Heart right ventricle (tissue), 16 donors: ENCODE measurements at regions not wholly inside any gene's neighbourhood (a gene's known extent, or its start where the extent isn't known, plus 50 kb on each side); places are given as distances from the start of the nearest gene placed in this dataset.

Experiments
- ATAC-seq, 8 donors: fragments of 200-7000 bp; cut with Tn5 transposase; one replicate each; pipeline ENCODE4 v1.9.1; 2020; ENCODE audit warnings: mild to moderate bottlenecking in 8 of 8, moderate library complexity in 8 of 8, moderate number of reproducible peaks in 1 of 8
- DNase-seq, 2 donors: peaks; one replicate each; pipeline ENCODE4 v3.0.0-alpha.2; 2020
- H3K27ac ChIP-seq, 10 donors: fragments of 200-600 bp; sonication (generic) in 2 of 10; one replicate each; pipeline versions ENCODE4 v1.5.0 to v1.8.0; 2020 to 2022; ENCODE audit warnings: mild to moderate bottlenecking in 3 of 10
- H3K27me3 ChIP-seq, 7 donors: fragments of 200-600 bp; one replicate each; pipeline ENCODE4 v1.8.0; 2021 to 2022; ENCODE audit warnings: mild to moderate bottlenecking in 2 of 7
- H3K36me3 ChIP-seq, 9 donors: fragments of 200-600 bp; sonication (generic) in 1 of 9; one replicate each; pipeline versions ENCODE4 v1.5.0 to v1.8.0; 2020 to 2022; ENCODE audit warnings: mild to moderate bottlenecking in 2 of 9
- H3K4me1 ChIP-seq, 9 donors: fragments of 200-600 bp; sonication (generic) in 1 of 9; one replicate each; pipeline versions ENCODE4 v1.5.0 to v1.8.0; 2020 to 2022; ENCODE audit warnings: mild to moderate bottlenecking in 4 of 9
- H3K4me3 ChIP-seq, 10 donors: fragments of 200-600 bp; sonication (generic) in 2 of 10; one replicate each; pipeline versions ENCODE4 v1.5.0 to v1.8.0; 2020 to 2022; ENCODE audit warnings: mild to moderate bottlenecking in 7 of 10, moderate library complexity in 2 of 10
- H3K9me3 ChIP-seq, 11 donors: fragments of 200-600 bp in 10 of 11; sonication (generic) in 2 of 11; one replicate each; pipeline versions ENCODE4 v1.5.0 to v1.8.0; 2013 to 2022; ENCODE audit warnings: mild to moderate bottlenecking in 2 of 11, control low read depth in 1 of 11, moderate library complexity in 1 of 11
- CTCF ChIP-seq, 9 donors: fragments of 200-600 bp; sonication (generic) in 2 of 9; IDR thresholded peaks; one replicate each; pipeline versions ENCODE4 v1.5.0 to v1.8.0; 2021 to 2022; ENCODE audit warnings: antibody characterized with exemption in 9 of 9, mild to moderate bottlenecking in 5 of 9, moderate library complexity in 1 of 9
- WGBS, 2 donors: extraction: QIAGEN DNeasy Blood & Tissue Kit; methylation state at CpG; one replicate each; pipeline ENCODE4 v1.1.7; 2013; ENCODE audit warnings: inconsistent platforms in 1 of 2; 5-methylcytosine and 5-hydroxymethylcytosine counted together
- intact Hi-C, 10 donors: fragments of 100-400 bp; cut with DNase I; formaldehyde crosslinking; loops; one replicate each; pipeline versions ENCODE4 v1.11.1 to v1.14.2; 2022
- donor health status: Arrhythmogenic right ventricular cardiomyopathy.
- donor health status: ischemic (EF 13 %, LVEDD 7.1; RV severe dilation, severe dysfunction).
- donor health status: healthy with polysubstance abuse.
- donor health status: DM: no; HTN: yes; CAD: no.
- donor health status: DM: no; HTN: no; CAD: no.
- donor health status: ischemic (EF 25% LVEDD 6.9; RV normal size, moderate dysfunction).
- donor health status: ischemic (EF 25% LVEDD 5.7; RV mildly dilated, moderate dysfunction).
- donor health status: healthy.
- donor health status: DM: yes; HTN: yes; CAD: no.
- donor health status: Ischemic cardiomyopathy.
- donor health status: ischemic (EF 35%, LVEDD 5.7; RV mildly dilated, moderate dysfunction).
- donor health status: nonischemic (EF 11% LVEDD 7.7; RV severe dilation, severe dysfunction).
- donor health status: DM: yes; HTN: yes; CAD: no.
- donor health status: PGD.
- donor health status: ischemic (EF 29% LVEDD 5.4; RV normal size, mild dysfunction).
- donor health status: nonischemic (EF 23%, LVEDD 6.1; RV moderate dilation, normal function).

- no peak overlapping the region for H3K27ac ChIP-seq
- 83 to 89% methylated on average over 4 of the region's 4 CpGs for WGBS, 2 donors
- H3K4me1 ChIP-seq = no peaks in the 10 kb centered on the region
- TF ChIP-seq CTCF (IDR thresholded peaks at IDR 0.05) = no peak
- no peaks in the 10 kb centered on the region for H3K36me3 ChIP-seq
- H3K4me3 ChIP-seq = no peak overlapping the region
- DNase-seq (no peak), ATAC-seq (no peak)
- intact Hi-C loops = no loop called here
- no peaks in the 10 kb centered on the region for H3K27me3 ChIP-seq
- H3K9me3 ChIP-seq = no peaks in the 10 kb centered on the region
Observed at GRCh38 chr15:95119041-95119610, 887.8 kb downstream of the MCTP2 start.

GRCh38 chr15:95120595-95120994 lies 889.2 kb downstream of the MCTP2 start:
- H3K27me3 ChIP-seq = no peaks in the 10 kb centered on the region
- no peak overlapping the region for H3K4me3 ChIP-seq
- H3K4me1 ChIP-seq = no peaks in the 10 kb centered on the region
- DNase-seq (no peak), ATAC-seq (no peak)
- intact Hi-C loops = no loop called here
- no peak for TF ChIP-seq CTCF (IDR thresholded peaks at IDR 0.05)
- 45 to 51% methylated on average over 3 of the region's 3 CpGs for WGBS, 2 donors
- H3K27ac ChIP-seq = no peak overlapping the region
- H3K9me3 ChIP-seq = no peaks in the 10 kb centered on the region
- H3K36me3 ChIP-seq = no peaks in the 10 kb centered on the region

- TF ChIP-seq CTCF (IDR thresholded peaks at IDR 0.05) = no peak
- DNase-seq = no peak
- Histone ChIP-seq H3K4me1 (no peaks in the 10 kb centered on the region), H3K27ac (no peak overlapping the region), H3K9me3 (no peaks in the 10 kb centered on the region), H3K27me3 (no peaks in the 10 kb centered on the region), H3K4me3 (no peak overlapping the region), H3K36me3 (no peaks in the 10 kb centered on the region)
- ATAC-seq = no peak
- 82 to 93% methylated on average over 1 of the region's 1 CpG for WGBS, 2 donors
- intact Hi-C loops = no loop called here
Observed at GRCh38 chr15:95121191-95121590, 889.8 kb downstream of the MCTP2 start.

GRCh38 chr15:95125803-95126202 lies 894.4 kb downstream of the MCTP2 start:
- H3K27ac ChIP-seq = no peak overlapping the region
- ATAC-seq (no peak), DNase-seq (no peak)
- H3K27me3 ChIP-seq = no peaks in the 10 kb centered on the region
- H3K4me3 ChIP-seq = no peak overlapping the region
- no peak for TF ChIP-seq CTCF (IDR thresholded peaks at IDR 0.05)
- 96 to 97% methylated on average over 2 of the region's 2 CpGs for WGBS, 2 donors
- H3K9me3 ChIP-seq = no peaks in the 10 kb centered on the region
- peaks cover 0 to 31% (median 11%) of the 10 kb centered on the region in 9 donors for H3K4me1 ChIP-seq
- intact Hi-C loops = no loop called here
- no peaks in the 10 kb centered on the region for H3K36me3 ChIP-seq
